ENCODE measurements at regions not wholly inside any gene's neighbourhood (a gene's known extent, or its start where the extent isn't known, plus 50 kb on each side); places are given as distances from the start of the nearest gene placed in this dataset.

DNA sequence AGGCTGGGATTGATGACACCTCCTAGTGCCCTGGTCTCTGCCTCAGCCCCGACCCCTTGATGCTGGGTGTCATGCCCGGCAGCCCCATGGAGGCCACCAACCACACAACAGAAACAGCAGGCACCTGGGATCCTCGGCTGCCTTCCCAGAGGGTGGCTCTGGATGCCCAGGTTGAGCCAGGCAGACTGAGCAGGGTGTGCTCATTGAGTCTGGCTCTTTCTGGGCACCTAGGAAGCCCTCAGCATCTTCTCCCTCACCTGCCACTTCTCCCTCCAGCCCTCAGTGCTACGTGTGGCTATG, 484.5 kb upstream of the MGMT start:
- no peak for DNase-seq
- H3K9me3 Mint-ChIP-seq = no peaks in the 10 kb centered on the region
- H3K27ac Mint-ChIP-seq = no peak overlapping the region
- no peaks in the 10 kb centered on the region for H3K27me3 Mint-ChIP-seq
- no peaks in the 10 kb centered on the region for H3K4me1 Mint-ChIP-seq
- H3K4me3 Mint-ChIP-seq = no peak overlapping the region
- no peaks in the 10 kb centered on the region for H3K36me3 Mint-ChIP-seq
- no peak for ATAC-seq (replicated peaks)

DNA sequence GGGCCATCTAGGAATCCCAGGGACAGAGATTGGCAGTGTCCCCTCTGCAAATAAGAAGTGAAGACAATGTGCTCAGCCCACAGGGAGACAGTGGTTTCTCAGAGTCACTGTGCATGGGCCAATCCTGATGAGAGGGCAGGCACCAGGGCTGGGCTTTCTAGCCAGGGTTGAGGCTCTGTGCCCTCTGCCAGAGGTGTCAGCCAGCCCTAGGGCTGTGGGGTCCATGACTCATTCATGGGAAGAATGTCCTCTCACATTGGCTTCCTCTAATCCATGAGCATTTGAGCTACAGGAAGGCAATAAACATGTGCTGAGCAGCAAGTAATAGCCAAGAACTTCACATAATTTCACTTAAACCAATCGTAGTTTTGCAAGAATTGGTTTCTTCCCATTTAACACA, 482.0 kb upstream of the MGMT start:
- Mint-ChIP-seq H3K27ac (no peak overlapping the region), H3K27me3 (no peaks in the 10 kb centered on the region), H3K4me3 (no peak overlapping the region), H3K9me3 (no peaks in the 10 kb centered on the region), H3K4me1 (no peaks in the 10 kb centered on the region), H3K36me3 (no peaks in the 10 kb centered on the region)
- ATAC-seq (replicated peaks) = no peak
- DNase-seq = no peak

DNA sequence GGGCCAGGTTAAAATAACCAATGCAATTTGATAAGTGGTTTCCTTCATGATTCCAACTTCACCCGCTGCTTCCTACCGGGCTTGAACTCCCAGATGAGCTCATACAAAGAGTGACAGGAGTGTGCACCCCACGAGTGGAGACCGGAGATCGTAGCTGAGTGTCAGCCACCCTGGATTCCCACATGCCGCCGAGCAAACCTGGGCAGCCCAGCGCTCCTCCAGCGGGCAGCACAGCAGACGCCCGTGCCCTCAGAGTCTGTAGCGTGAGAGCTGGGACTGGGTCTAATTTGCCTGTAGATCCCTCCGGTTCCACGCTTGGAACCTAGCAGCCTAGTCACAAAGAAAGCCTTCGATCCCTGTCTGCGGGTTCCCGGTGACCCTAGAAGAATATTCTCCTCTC, 476.1 kb upstream of the MGMT start:
- Mint-ChIP-seq H3K9me3 (no peaks in the 10 kb centered on the region), H3K4me3 (no peak overlapping the region), H3K36me3 (no peaks in the 10 kb centered on the region), H3K27ac (no peak overlapping the region), H3K4me1 (no peaks in the 10 kb centered on the region), H3K27me3 (no peaks in the 10 kb centered on the region)
- DNase-seq (no peak), ATAC-seq (replicated peaks) (no peak)

DNA sequence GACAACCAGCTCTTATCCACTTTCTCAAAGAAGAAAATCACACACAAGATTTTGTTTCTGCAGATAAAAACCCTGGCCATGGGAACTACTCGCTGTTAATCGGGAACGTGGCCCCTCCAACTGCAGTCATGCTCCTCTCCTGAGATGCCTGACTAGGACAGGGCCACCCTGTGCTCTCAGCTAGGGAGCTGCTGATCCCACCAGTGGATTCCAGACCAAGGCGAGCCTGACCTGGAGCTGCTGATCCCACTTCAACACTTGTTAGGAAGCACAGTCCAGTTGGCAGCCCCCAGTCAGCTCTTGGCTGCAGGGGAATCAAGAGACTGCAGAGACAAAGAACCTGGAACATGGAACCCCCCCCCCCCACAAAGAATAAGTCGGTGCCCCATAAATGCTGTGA, 474.3 kb upstream of the MGMT start:
- H3K9me3 Mint-ChIP-seq = no peaks in the 10 kb centered on the region
- H3K36me3 Mint-ChIP-seq = no peaks in the 10 kb centered on the region
- H3K4me3 Mint-ChIP-seq = no peak overlapping the region
- ATAC-seq (replicated peaks) = no peak
- no peak for DNase-seq
- H3K4me1 Mint-ChIP-seq = no peaks in the 10 kb centered on the region
- H3K27me3 Mint-ChIP-seq = no peaks in the 10 kb centered on the region
- H3K27ac Mint-ChIP-seq = no peak overlapping the region

DNA sequence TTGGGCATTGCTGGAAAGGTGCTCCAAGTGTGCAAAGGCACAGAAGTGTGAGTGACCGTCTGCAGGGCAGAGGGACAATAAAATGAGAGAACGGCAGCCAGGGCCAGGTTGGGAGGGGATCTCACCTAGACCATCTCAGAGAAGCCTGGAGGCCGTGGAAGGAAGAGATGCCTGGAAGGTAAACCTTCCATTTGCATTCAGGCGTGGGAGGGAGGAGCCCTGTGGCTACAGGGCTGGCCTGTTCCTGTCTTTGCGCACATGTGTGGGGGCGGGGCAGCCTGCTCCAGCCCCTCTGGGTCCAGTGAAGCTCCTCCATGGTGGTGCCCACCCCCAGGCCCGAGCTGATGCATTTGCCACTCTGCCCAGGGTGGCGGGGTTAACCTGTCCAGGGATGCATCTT, 473.6 kb upstream of the MGMT start:
- Mint-ChIP-seq H3K27ac (no peak overlapping the region), H3K27me3 (no peaks in the 10 kb centered on the region), H3K36me3 (no peaks in the 10 kb centered on the region), H3K9me3 (no peaks in the 10 kb centered on the region), H3K4me3 (no peak overlapping the region), H3K4me1 (no peaks in the 10 kb centered on the region)
- DNase-seq (no peak), ATAC-seq (replicated peaks) (no peak)

DNA sequence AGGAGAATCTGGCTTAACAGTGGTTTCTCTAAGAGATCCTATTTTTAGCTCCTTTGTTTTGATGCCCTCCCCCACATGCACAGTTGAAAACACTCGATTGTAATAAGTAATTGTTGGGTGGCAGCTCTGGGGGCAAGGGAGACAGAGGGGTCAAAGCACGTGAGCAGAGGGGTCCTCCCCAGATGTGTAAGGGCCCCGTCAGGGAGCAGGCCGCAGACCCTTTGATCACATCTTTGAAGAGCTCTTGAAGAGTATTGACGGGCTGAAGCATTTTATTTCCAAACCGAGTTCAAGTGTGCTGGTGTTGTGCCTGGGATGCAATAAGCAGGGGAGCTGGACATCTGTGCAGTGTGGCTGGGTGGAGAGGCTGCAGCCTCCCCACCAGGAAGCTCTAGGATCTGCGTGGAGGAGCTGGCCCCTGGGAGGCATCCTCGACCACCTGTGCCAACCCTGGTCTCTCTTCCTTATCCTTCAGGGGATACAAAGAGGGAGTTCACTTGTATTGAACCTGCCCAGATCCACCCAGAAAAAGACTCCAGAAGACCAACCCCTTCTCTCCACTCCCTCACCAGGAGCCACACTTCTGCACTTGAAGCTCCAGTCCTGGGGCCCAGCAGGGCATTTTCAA, 473.0 kb upstream of the MGMT start:
- no peaks in the 10 kb centered on the region for H3K36me3 Mint-ChIP-seq
- no peaks in the 10 kb centered on the region for H3K9me3 Mint-ChIP-seq
- H3K4me1 Mint-ChIP-seq = no peaks in the 10 kb centered on the region
- no peak overlapping the region for H3K27ac Mint-ChIP-seq
- no peaks in the 10 kb centered on the region for H3K27me3 Mint-ChIP-seq
- DNase-seq (no peak), ATAC-seq (replicated peaks) (no peak)
- no peak overlapping the region for H3K4me3 Mint-ChIP-seq

DNA sequence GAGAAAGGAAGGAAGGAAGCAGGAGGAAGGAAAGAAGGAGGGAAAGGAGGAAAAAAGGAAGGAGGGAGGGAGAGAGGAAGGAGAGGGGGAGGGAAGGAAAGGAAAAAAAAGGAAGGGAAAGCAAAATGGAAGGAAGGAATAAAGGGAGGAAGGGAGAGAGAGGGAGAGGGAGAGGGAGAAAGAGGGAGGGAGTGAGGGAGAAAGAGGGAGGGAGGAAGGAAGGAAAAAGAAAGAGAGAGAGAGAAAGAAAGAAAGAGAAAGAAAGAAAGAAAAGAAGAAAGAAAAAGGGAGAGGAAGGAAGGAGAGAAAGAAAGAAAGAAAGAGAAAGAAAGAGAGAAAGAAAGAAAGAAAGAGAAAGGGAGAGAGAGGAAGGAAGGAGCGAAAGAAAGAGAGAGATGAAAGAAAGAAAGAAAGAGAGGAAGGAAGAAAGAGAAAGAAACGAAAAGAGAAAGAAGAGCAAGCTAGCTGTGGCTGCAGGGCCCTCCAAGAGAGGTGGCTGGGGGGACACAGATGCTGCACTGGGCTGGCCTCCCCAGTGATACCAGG, 472.4 kb upstream of the MGMT start:
- no peak overlapping the region for H3K4me3 Mint-ChIP-seq
- no peaks in the 10 kb centered on the region for H3K27me3 Mint-ChIP-seq
- no peak overlapping the region for H3K27ac Mint-ChIP-seq
- no peak for DNase-seq
- no peaks in the 10 kb centered on the region for H3K4me1 Mint-ChIP-seq
- no peaks in the 10 kb centered on the region for H3K36me3 Mint-ChIP-seq
- no peak for ATAC-seq (replicated peaks)
- H3K9me3 Mint-ChIP-seq = no peaks in the 10 kb centered on the region

DNA sequence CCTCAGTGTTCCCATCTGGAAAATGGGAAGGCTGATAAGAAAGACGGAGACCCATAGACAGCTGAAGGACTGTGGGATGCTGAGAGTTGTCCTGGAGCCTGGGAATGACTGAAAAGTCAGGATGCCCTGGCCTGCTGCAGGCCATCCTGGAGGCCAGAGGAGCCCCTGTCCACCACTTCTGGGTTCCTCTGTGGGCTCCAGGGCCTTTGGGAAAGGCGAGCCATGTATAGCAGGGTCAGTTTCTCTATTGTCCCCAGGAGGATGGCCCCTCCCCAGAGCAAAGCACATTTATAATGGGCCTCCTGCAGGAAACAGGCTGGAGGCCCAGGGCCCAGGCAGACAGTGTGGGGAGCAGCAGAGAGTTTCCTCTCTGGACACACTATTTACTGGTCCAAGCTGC, 471.4 kb upstream of the MGMT start:
- Mint-ChIP-seq H3K27ac (no peak overlapping the region), H3K27me3 (no peaks in the 10 kb centered on the region), H3K4me3 (no peak overlapping the region), H3K36me3 (no peaks in the 10 kb centered on the region), H3K4me1 (no peaks in the 10 kb centered on the region), H3K9me3 (no peaks in the 10 kb centered on the region)
- no peak for ATAC-seq (replicated peaks)
- no peak for DNase-seq

DNA sequence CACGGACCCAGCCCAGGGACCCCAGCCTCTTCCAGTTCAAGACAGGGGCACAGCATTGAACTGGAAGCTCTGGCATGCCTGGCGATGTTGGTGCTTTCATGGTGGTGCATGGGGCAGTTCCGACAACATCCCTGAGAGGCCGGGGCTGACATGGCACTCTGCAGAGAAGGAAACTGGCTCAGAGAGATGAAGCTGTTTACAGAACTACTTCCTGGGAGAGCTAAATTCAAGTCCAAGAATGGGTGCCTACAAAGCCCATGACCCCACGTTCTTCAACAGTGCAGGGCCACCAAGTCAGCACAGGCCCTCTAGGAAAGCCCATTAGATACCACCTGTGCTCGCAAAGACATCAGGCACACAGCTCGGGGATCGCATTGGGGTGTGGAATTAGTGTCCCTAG, 470.9 kb upstream of the MGMT start:
- no peaks in the 10 kb centered on the region for H3K27me3 Mint-ChIP-seq
- no peaks in the 10 kb centered on the region for H3K36me3 Mint-ChIP-seq
- ATAC-seq (replicated peaks) (no peak), DNase-seq (no peak)
- H3K27ac Mint-ChIP-seq = no peak overlapping the region
- no peaks in the 10 kb centered on the region for H3K9me3 Mint-ChIP-seq
- H3K4me1 Mint-ChIP-seq = no peaks in the 10 kb centered on the region
- no peak overlapping the region for H3K4me3 Mint-ChIP-seq

DNA sequence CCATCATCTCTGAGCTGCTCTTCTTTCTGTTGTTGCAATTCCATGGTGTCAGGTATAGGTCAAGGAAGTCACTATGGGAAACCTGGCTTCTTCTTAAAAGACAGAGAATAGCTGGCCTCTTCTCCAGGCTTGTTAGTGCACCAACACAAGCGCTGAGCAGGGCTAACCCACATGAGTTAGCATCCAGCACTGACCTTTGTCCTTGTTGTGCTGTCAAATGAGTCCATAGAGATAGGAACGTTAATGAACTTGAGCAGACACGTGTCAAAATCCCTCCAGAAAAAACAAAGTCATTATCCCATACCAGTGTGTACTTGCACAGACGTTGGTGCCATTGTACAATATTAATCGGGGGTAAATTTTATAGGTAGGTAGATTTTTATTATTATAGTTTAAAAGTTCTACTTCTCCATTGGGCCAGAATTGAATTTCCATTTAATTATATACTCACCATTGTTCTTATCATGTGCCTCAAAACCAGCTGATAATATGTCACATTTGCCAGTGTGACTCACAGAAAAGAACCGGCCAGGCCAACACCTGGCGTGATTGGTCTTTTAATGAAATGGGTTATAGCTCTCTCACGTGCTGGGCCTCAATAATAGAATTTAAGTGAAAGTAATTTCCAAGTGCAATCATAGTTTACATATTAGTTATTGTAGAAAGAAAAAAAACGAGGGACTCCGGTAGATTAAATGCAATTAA, 468.8 kb upstream of the MGMT start:
- H3K4me1 Mint-ChIP-seq = no peaks in the 10 kb centered on the region
- no peak for DNase-seq
- no peaks in the 10 kb centered on the region for H3K36me3 Mint-ChIP-seq
- H3K9me3 Mint-ChIP-seq = no peaks in the 10 kb centered on the region
- H3K4me3 Mint-ChIP-seq = no peak overlapping the region
- H3K27me3 Mint-ChIP-seq = no peaks in the 10 kb centered on the region
- ATAC-seq (replicated peaks) = no peak
- H3K27ac Mint-ChIP-seq = no peak overlapping the region

DNA sequence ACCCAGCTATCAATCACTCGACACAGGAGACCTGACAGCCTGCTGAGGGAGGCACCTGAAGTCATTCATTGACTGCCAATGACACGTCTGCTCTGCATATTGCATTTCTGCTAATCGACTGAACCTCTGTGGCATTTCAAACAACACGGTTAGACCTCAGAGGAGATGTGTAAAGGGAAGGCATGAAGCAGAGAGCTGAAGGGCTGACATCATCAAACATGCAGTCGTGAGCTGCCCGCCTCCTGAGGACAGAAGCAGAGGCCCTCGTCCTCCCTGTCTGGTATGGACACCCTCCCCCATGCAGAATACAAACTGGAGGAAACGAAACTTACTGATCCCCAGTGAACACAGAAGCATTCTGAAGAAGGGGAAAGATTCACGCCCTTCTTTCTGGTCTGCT, 462.6 kb upstream of the MGMT start:
- Mint-ChIP-seq H3K27me3 (no peaks in the 10 kb centered on the region), H3K9me3 (peaks cover 5 to 7% of the 10 kb centered on the region in 2 donors), H3K4me3 (no peak overlapping the region), H3K36me3 (no peaks in the 10 kb centered on the region), H3K4me1 (no peaks in the 10 kb centered on the region), H3K27ac (no peak overlapping the region)
- no peak for DNase-seq
- no peak for ATAC-seq (replicated peaks)

DNA sequence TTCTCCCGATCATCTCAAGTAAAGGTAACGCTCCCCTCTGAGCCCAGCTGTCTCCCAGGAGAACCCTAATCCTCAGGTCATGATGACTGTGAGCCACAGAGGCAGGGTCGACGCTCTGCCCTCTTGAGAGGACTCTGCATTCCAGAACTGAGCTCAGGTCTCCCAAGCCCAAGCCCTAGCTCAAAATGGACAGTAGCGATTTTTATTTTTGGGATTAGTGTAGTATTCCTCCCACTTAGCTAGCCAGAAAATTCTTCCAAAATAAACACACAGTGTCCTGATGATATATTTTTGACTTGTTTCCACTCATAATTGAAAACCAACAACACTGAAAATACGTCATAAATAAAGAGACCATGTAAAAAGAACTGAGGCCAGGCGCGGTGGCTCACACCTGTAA, 462.0 kb upstream of the MGMT start:
- H3K27me3 Mint-ChIP-seq = no peaks in the 10 kb centered on the region
- no peaks in the 10 kb centered on the region for H3K36me3 Mint-ChIP-seq
- no peaks in the 10 kb centered on the region for H3K4me1 Mint-ChIP-seq
- H3K27ac Mint-ChIP-seq = no peak overlapping the region
- H3K9me3 Mint-ChIP-seq = peaks cover 5 to 8% of the 10 kb centered on the region in 2 donors
- H3K4me3 Mint-ChIP-seq = no peak overlapping the region
- ATAC-seq (replicated peaks) (no peak), DNase-seq (no peak)

DNA sequence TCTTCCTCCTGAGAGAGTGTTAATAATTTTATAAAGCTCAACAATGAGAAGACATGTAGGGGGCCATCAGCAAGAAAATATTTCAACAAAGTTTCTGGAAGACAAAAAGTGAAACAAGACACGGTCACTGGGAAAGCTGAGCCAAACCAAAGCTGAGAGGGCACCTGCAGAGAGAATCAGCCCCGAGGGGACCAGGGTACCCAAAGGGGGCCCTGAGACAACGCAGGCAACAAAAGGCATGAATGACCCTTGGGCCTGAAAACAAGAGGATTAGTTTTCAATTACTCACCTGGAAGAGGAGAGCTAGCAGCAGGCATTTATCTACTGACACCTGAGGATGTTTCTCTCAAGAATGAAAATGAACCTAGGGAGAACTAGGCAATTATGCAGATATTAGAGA, 461.2 kb upstream of the MGMT start:
- Mint-ChIP-seq H3K4me1 (no peaks in the 10 kb centered on the region), H3K36me3 (no peaks in the 10 kb centered on the region), H3K27ac (no peak overlapping the region), H3K27me3 (no peaks in the 10 kb centered on the region), H3K4me3 (no peak overlapping the region), H3K9me3 (peaks cover 5 to 8% of the 10 kb centered on the region in 2 donors)
- ATAC-seq (replicated peaks) = no peak
- no peak for DNase-seq

DNA sequence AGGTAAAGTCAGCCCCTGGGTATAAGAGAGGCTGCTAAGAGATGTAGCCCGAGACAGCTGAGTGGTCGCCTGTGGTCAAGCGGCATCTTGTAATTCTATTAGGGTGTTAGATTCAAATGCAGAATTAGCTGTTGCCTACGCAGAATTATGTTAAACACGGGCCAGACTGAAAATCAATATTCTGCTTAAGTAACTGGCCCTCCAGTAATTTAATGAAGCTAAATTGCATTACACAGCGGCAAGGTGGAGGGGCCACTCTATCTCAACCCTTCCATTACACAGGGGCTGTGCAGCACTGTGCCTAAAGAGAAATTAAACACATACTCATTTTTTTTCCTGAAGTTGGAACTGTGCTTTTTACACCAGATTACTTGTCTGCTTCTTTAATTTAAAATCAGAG, 448.5 kb upstream of the MGMT start:
- DNase-seq = no peak
- no peaks in the 10 kb centered on the region for H3K4me1 Mint-ChIP-seq
- no peaks in the 10 kb centered on the region for H3K27me3 Mint-ChIP-seq
- no peaks in the 10 kb centered on the region for H3K36me3 Mint-ChIP-seq
- H3K27ac Mint-ChIP-seq = no peak overlapping the region
- no peak for ATAC-seq (replicated peaks)
- no peak overlapping the region for H3K4me3 Mint-ChIP-seq
- no peaks in the 10 kb centered on the region for H3K9me3 Mint-ChIP-seq

DNA sequence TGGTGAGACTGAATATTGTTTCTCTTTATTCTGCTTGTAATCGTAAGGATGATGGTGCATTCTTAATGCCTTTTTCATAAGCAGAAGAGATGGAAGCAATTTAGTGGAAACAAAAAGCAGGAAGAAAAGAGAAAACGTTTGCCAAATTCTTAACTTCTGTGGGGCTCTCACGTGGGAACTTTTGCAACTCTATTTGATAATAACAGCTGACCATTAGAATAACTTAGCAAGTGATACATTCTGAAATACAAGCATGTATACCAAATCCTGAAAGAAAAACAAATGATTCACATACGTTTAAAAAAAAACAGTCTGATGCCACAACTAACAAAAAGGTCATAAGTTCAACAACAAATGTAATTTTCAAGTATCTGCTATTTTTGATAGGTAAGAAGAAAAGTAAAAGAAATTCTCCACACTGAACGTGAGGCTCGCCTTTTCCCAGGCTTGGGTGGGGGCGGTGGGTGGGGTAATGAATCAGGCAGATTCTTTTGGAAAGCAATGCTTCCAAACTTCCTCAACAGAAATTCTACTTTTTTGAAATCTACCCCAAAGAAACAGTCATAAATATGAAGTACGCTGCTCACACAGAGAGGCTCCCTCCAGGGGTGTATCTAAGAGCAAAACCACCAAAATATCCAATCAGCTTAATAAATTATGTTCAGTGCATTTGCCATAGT, 446.2 kb upstream of the MGMT start:
- no peaks in the 10 kb centered on the region for H3K27me3 Mint-ChIP-seq
- H3K4me1 Mint-ChIP-seq = no peaks in the 10 kb centered on the region
- H3K36me3 Mint-ChIP-seq = no peaks in the 10 kb centered on the region
- DNase-seq (no peak), ATAC-seq (replicated peaks) (no peak)
- H3K9me3 Mint-ChIP-seq = no peaks in the 10 kb centered on the region
- H3K27ac Mint-ChIP-seq = no peak overlapping the region
- H3K4me3 Mint-ChIP-seq = no peak overlapping the region

All from stimulated activated naive B cell treated with anti-CD40 and anti-IgM and Interleukin-4, amounts not matched to agents 10 μg/mL and 1 μg/mL and 100 μg/mL, for 72 hours (primary cell).